ENCODE measurements at regions not wholly inside any gene's neighbourhood (a gene's known extent, or its start where the extent isn't known, plus 50 kb on each side); places are given as distances from the start of the nearest gene placed in this dataset.
A peak's percentile ranks its signal among the peaks of the same experiment; 100 is the strongest.
"Not testable (repeated sequence)": the region's sequence is repeated elsewhere in the genome, so short reads cannot be mapped to it uniquely, and the experiment has no call there.

DNA sequence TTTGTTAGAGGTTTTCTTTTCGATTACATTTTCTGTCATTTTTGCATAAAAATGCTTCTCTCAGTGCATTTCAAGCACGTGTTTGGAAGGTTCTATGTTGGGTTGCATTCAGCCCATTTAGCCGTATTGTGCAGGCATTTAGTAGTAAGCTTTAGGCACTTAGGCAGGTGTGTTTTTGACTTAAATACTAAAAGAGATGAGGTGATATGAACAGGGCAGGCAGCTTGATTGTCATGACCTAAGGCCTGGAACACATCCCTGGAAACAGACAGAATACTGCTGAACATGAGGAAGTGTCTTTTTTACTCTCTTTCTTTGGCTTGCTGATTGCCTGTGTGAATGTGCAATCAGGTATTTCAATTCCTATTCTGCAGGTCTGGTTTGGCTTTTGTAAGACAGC, 610.5 kb upstream of the MAN1A1 start:
- DNase-seq (ENCODE audit: low spot score): no peak

DNA sequence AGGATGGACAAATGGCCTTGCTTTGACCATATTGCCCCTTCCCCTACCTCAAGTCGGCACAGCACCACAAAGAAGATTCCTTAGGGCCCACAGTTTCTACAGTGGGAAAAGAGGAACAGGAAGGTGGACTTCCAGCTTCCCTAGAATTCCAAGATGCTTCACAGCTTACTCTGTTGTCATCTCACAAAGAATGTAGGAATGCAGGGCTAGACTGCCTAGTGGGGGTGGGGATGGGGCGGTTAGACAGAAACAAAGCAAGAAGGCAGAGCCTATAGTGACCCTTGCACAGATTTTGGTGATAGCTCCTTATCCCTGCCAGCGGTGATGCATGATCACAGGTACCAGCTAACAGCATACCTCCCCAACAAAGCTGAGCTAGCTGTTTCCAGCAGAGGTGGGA, 607.6 kb upstream of the MAN1A1 start:
- no peak for DNase-seq (ENCODE audit: low spot score)

DNA sequence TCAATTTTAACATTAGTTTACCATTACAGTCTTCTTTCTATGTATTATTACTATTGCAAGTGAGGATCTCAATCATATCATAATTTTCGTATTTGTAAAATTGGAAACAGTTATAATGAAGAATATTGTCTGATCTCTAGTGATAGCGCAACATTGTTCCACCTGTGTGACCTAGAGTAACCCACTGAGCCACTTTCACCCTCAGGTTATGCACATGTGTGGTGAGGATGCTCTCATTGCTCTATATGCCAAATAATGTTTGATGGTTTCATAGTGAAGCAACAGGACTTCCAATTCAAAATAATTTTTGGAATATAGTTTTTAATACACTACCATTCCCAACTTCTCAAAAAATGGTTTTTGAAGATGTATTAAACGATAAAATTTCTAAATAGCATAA, 603.1 kb upstream of the MAN1A1 start:
- no peak for DNase-seq (ENCODE audit: low spot score)

DNA sequence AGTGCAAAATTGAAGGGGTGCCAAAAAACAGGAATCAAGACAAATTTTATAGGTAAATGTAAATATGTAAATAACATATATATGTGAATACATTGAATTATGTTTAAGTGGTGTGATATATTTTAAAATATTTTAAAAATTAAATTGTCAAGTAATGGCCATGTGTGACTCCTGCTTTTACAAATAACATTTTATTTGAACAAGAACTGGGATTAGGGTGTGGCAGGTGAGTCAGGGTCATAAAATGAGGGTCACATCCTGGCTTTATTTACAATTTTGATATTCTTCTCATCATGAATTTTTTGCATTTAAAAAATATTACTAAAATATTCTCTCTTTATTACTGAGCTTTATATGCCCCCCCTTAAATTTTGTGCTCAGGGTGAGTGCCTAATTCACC, 601.1 kb upstream of the MAN1A1 start:
- DNase-seq (ENCODE audit: low spot score): no peak

DNA sequence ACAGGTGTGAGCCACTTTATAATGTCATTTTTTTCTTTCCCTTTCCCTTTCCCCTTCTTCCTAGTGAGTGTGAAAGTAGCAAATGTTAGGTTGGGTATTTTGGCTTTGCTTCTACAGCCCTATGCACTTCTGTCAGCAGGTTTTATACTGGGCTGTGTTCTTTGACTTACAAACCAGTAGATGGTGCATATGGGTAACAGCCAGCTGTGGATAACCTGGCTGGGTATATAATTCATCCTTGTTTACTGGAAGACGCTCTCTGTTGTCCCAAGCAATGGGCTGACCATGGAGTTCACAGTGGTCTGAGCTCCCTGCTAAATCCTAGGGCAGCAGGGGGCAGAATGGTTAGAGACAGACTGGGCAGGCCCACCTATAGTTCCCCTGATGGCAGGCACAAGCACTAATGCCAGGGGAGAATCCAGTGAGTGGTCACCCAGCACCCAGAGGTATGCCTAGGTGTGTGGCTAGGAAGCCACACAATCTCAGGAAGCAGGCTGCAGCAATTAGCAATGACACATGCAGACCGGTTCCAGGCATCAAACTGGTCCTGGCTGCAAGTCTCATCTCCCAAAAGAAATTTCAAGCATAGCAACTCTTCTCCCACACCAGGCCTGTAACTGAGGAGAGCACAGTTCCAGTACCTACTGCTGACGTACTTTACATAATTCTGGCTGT, 592.7 kb upstream of the MAN1A1 start:
- no peak for DNase-seq (ENCODE audit: low spot score)

DNA sequence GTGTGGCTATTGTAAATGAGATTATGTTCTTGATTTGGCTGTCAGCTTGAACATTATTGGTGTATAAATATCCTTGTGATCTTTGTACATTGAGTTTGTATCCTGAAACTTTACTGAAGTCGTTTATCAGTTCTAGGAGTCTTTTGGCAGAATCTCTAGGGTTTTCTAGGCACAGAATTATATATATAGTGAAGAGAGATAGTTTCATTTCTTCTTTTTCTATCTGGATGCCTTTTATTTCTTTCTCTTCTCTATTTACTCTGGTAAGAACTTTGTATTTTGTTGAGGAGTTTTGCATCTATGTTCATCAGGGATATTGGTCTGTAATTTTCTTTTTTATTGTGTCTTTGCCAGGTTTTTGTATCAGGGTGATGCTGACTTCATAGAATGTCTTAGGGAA, 589.2 kb upstream of the MAN1A1 start:
- no peak for DNase-seq (ENCODE audit: low spot score)

DNA sequence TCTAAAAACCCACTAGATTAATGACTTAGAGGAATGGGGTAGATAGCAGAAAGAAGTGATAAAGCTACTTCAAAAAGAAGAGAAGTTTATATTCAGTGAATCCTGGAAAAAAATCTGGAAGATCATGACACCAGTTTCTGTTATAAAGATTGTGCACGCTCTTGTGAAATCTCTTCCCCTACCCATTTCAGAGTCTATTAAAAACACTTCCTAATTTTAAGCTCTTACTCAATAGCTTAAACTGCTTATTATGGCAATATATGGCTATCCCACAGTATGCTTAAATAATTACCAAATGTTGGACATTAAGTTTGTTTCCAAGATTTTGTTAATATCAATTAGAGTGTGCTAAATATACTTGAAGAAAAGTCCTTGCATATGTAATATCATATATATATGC, 585.3 kb upstream of the MAN1A1 start:
- no peak for DNase-seq (ENCODE audit: low spot score)

DNA sequence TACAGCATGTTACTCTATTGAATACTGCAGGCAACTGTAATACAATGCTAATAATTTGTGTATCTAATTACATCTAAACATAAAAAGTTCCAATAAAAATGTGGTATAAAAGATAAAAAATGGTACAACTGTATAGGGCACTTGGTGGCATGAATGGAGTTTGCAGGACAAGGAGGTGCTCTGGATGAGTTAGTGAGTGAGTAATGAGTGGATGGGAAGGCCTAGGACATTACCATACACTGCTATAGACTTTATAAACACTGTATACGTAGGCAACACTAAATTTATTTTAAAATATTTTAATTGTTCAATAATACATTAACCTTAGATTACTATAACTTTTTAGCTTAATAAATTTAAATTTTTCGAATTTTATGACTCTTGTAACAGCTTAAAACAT, 579.6 kb upstream of the MAN1A1 start:
- no peak for DNase-seq (ENCODE audit: low spot score)

DNA sequence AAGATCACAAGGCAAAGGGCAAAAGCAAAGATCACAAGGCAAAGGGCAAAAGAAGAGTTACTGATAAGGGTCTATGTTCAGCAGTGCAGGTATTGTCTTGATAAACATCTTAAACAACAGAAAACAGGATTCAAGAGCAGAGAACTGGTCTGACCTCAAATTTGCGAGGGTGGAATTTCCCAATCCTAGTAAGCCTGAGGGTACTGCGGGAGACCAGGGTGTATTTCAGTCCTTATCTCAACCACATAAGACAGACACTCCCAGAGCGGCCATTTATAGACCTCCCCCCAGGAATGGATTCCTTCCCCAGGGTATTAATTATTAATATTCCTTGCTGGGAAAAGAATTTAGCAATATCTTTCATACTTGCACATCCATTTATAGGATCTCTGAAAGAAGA, 575.3 kb upstream of the MAN1A1 start:
- not testable (repeated sequence) for DNase-seq (ENCODE audit: low spot score)

DNA sequence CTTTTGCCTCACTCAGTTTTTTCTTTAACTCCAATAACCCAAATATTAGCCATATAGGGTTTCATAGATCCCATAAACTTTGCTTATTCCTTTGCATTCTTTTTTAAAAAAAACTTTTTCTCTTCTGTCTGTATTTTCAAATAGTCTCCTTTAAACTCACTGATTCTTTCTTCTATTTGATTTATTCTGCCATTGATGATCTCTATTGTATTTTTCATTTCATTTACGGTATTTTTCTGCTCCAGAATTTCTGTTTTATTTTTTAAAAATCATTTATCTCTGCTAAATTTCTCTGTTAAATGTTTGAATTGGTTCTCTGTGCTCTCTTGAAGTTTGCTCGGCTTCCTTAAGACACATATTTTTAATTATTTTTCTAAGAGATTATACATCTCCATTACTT, 573.3 kb upstream of the MAN1A1 start:
- DNase-seq (ENCODE audit: low spot score): no peak

DNA sequence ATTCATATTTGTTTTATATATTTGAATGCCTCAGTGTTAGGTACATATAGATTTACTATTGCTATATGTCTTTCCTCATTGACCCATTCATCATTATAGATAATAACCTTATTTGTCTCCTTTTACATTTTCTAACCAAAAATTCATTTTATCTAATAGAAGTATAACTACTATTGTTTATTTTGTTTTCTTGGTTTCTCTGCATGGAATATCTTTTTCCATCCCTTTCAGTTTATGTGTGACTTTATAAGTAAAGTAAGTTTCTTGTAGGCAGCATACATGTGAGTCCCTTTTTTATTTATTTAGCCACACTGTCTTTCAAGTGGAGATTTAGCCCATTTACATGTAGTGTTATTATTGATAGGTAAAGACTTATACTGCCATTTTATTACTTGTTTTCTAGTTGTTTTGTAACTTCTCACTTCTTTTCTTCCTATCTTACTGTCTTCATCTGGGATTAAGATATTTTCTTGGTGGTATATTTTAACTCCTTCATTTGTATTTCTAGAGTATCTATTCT, 572.0 kb upstream of the MAN1A1 start:
- DNase-seq (ENCODE audit: low spot score): no peak

DNA sequence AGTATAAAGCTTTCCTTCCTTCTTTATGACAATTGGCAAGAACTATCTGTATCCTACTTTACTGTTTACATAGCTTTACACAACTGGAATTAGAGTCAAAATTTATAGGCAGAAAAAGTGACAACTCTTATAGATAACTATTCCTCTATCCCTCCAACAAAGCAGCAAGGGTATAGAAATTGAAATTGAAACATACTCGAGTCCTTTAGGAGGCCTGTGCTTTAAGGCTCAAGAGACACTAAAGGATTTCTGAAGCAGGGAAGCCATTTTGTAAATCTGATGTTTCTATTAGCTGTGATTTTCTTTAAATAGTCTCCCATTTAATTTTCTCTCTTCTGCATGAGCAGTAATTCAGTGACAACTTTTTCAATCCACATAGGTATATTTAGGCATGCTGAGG, 567.6 kb upstream of the MAN1A1 start:
- DNase-seq (ENCODE audit: low spot score): no peak

DNA sequence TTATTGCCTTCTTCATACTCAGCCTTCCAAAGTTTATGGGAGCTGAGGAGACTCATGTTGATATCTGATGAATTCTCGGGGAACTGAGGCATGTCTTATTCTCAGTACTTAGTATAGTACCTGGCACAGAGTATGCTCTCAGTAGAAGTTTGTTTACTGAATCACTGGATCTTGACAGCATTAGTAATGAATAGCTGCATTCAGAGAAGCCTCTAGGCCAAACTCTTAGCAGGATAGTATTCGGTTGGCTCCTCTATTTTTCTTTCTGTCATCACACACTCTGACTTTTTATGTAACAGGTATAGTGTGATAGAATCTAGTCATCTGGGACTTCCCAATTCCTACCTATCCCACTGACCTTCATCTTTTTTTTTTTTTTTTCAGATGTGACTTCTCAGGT, 566.4 kb upstream of the MAN1A1 start:
- no peak for DNase-seq (ENCODE audit: low spot score)

DNA sequence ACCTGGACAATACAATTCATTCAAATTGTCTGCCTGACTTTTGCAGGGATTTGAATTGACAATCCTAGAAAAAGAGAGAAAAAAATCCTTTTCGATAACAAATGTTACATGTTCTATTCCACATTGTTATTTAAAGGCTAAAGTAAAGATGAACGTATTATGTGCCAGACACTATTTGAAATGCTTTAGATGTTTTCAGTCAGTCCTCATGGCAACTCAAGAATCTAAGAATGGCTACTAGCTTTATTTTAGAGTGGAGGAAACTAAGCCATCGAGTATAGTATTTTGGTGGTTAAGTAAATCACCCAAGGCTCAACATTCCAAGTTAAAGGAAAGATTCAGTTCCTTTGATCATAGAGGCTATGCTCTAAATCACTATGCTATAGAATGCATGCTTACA, 558.6 kb upstream of the MAN1A1 start:
- DNase-seq (ENCODE audit: low spot score): no peak

DNA sequence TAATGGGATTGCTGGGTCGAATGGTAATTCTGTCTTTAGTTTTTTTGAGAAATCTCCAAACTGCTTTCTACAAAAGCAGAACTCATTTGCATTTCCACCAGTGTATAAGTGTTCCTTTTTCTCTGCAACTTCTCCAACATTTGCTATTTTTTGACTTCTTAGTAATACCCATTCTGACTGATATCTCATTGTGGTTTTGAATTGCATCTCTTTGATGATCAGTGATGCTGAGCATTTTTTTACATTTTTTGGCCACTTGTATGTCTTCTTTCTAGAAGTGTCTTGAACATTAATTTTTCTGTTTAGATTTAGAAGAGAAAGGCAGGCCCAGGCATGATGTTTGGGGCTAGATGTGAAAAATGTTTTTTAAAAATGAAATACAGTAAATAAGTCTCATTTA, 553.1 kb upstream of the MAN1A1 start:
- no peak for DNase-seq (ENCODE audit: low spot score)

DNA sequence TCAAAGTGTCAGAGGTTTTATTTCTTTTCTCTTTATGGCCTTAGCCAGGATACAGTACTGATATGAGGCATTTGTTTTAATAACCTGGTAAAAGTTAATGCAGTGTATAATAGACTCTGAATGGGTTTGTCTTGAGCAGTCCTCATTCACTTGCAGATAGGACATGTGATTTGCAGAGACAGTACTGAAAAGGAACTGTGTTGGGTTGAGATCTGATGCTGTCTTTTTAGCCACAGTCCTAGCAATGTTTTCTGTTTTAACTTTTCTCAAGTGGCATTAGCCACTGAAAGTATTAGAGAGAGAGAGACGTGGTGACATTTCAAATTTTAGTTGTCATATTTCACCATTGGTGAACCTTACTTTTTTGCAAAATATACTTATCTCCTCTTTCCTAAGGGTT, 547.2 kb upstream of the MAN1A1 start:
- DNase-seq (ENCODE audit: low spot score): no peak

DNA sequence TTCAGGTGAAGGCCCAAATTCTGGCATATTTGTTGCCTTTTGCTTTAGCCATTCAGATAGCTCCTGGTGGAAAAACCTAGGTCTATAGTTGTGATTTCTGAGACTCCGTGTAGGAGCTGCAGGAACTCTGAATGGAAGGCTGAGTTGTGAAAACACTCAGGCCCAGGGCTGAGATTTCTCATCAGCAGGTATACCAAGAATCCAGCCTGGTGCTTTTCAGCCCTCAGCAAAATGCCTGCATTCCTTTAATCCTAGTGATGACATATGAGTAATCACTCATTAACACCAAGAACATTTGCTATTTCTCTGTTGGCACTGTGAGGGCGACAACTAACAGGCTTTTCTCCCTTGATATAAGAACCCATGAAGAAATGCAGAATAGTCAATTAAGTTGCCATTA, 546.1 kb upstream of the MAN1A1 start:
- no peak for DNase-seq (ENCODE audit: low spot score)

DNA sequence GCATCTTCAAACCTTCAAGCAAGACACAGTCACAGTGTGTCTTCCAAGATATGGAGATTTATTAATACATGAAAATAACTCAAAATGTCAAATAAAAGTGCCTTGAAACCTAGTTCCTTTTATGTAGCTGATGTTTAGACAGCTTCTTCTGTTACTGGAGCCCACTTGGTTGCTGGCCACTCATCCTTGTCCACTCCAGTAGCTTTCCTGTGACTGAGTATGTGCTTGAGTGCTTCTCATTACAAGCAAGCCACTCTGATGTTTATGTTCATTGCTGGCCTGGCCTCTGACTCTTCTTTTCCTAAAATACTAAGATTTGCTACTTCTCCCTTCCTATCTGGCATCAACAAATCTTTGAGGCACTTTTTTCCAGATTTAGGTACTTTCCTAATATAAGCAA, 545.2 kb upstream of the MAN1A1 start:
- no peak for DNase-seq (ENCODE audit: low spot score)

DNA sequence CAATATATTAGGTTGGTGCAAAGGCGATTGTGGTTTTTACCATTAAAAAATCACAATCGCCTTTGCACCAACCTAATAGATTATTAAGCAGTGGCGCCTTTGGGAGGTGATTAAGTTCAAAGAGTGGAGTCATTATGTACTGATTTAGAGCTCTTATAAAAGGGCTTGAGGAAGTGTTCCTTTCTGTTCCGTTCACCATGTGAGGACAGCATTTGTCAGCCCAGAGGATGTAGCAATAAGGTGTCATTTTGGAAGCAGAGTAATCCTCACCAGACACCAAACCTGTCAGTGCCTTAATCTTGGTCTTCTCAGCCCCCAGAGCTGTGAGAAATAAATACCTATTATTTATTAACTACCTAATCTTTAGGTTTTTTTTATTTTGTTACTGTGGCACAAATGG, 542.1 kb upstream of the MAN1A1 start:
- no peak for DNase-seq (ENCODE audit: low spot score)

DNA sequence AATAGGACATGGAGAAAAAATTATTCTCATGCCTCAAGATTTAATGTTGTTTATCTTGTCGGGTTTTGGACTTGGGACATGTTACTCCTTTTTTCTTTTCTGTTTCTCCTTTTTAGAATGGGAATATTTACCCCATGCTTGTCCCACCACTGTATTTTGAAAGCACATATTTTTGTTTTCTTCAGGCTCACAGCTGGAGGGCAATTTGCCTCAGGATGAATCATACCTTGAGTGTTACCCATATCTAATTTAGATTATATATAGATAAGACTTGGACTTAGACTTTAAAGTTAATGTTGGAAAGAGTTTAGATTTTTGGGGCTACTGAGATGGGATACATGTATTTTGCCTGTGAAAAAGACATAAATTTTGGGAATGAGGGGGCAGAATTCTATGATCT, 541.6 kb upstream of the MAN1A1 start:
- DNase-seq (ENCODE audit: low spot score): no peak

DNA sequence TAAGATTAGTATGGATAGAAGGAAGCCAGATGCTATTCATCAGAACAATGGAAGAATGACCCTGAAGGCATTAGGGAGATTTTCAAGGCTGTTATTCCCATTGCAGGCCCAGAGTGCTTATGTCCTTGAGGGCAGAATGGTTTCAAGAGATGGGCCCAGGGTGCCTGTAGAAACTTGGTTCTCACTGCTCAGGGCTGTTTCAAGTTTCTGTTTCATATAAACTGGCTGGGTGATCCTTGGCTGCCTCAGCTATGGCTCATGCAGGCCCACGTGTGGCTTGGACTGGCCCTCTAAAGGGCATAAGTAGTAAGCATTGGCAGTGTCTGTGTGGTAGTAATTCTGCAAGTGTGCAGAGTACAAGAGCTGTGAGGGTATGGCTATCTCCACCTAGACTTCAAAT, 540.9 kb upstream of the MAN1A1 start:
- no peak for DNase-seq (ENCODE audit: low spot score)

DNA sequence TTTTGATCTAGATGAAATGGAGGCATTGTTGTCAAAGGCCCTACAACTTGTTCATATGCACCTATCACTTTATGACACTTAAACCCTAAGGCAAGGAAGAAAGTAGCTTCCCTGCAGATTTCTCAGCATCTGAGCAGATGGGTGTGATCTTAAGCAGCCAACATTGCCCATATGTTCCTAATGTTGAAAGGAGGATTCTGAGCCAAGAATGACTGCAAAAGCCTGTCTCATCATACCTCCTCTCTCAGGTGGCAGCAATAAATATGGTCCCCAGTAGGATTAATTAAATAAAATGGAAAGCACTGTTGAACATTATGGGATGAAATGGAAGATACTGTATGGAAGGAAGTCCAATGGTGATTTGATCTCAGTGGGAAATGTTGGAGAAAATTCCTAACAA, 538.1 kb upstream of the MAN1A1 start:
- DNase-seq (ENCODE audit: low spot score): peak; percentile 32

DNA sequence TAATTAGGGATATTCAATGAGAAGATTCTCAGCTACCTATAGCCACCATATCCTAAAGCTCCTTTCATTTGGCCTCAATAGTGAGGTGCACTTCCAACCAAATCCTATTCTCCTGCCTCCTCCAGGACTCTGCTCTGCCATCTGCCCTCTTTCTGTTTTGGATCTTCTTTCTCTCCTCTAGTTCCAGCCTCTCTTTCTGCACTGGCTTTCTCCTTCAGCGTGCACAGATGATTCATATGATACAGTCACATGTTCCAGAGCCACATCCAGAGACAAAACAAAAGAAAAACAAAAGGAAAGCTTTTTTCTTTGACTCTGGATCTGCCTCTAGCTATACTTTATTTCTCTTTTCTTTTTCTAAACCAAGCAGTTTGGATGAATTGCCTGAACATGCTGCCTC, 531.9 kb upstream of the MAN1A1 start:
- DNase-seq (ENCODE audit: low spot score): no peak

DNA sequence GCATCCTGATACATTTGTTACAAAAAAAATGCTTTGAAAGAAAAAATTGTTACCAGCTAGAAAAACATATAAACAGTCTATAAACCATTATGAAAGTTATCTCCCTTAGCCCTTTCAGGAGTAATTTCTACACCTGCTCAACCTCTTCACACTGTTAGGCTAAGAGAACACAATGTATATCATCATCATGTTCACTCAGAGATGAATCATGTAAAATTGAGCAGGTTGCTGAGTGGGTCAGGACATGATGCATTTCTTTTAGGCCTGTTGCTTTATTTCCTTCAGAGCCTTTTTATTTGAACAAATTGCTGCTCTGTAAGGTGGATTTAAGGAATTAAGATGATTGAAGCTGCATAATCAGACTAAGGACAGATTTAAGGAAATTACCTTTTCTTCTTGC, 531.3 kb upstream of the MAN1A1 start:
- DNase-seq (ENCODE audit: low spot score): no peak

DNA sequence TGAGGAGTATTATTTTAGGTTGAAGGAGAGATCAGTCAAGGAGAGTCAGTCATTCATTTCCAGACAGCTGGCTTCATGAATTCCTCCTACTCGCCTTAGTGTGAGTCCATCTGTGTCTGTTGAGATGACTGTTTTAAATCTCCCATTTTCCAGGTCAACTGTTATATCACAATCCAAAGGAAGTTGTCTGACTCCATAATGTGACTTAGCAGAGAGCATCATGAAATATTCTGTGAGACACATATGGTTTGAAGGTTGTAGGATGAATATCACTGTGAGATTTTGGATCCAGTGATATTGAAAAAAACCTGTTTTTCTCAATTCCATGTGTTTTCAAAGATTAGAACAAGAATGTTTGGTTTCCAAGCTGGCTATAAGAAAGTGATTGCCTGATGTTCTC, 530.2 kb upstream of the MAN1A1 start:
- no peak for DNase-seq (ENCODE audit: low spot score)

Measured in D341Med (cell line).